ENCODE measurements at regions not wholly inside any gene's neighbourhood (a gene's known extent, or its start where the extent isn't known, plus 50 kb on each side); places are given as distances from the start of the nearest gene placed in this dataset.

- no TSS peak for BruUV-seq (replicated peaks)
- H3K27me3 ChIP-seq (ENCODE audit: control insufficient read depth, insufficient read depth, low read length): no peaks in the 10 kb centered on the region
- no peak overlapping the region for H3K27ac ChIP-seq (ENCODE audit: low read length)
- ATAC-seq: no peak
- no peaks in the 10 kb centered on the region for H3K4me1 ChIP-seq (ENCODE audit: control insufficient read depth, insufficient read depth, low read length)
- no peak for DNase-seq (ENCODE audit: low read depth, low spot score)
- H3K4me3 ChIP-seq (ENCODE audit: low read depth in 2 of 2, low read length in 2 of 2): no peak overlapping the region
- in situ Hi-C loops (cut with HindIII; ENCODE audit: low pct_unique_long_range_greater_than_20kb, low sequenced_read_pairs) (no loop called here), intact Hi-C loops (cut with micrococcal nuclease; ENCODE audit: unreplicated experiment) (no loop called here)
- TF ChIP-seq CTCF (IDR thresholded peaks at IDR 0.05) (no peak), TCF7L2 (IDR thresholded peaks at IDR 0.05; ENCODE audit: low read depth, low read length) (no peak), POLR2AphosphoS5 (IDR thresholded peaks at IDR 0.05; ENCODE audit: low read depth, low read length) (no peak), REST (IDR thresholded peaks at IDR 0.05; ENCODE audit: insufficient read depth in 1 of 2, low read depth in 2 of 2, low read length in 1 of 2) (no peak), SIN3A (IDR thresholded peaks at IDR 0.05; ENCODE audit: borderline replicate concordance, insufficient read depth, low read depth, low read length) (no peak)
- ChIA-PET CTCF (no interaction called here), POLR2A (no interaction called here)
- H3K9me3 ChIP-seq (ENCODE audit: control insufficient read depth, insufficient read depth, low read depth, low read length): no peaks in the 10 kb centered on the region
- no peaks in the 10 kb centered on the region for H3K36me3 ChIP-seq (ENCODE audit: control insufficient read depth, insufficient read depth, low read length)
These were observed 333.9 kb upstream of the ARPP21 start for GRCh38 chr3:35305406-35305805.

GRCh38 chr3:35307296-35307695 is 332.0 kb upstream of the ARPP21 start:
- no peaks in the 10 kb centered on the region for H3K27me3 ChIP-seq (ENCODE audit: control insufficient read depth, insufficient read depth, low read length)

More at GRCh38 chr3:35307296-35307695, 332.0 kb upstream of the ARPP21 start:
- DNase-seq (ENCODE audit: low read depth, low spot score) (no peak), ATAC-seq (no peak)
- intact Hi-C loops (cut with micrococcal nuclease; ENCODE audit: unreplicated experiment): no loop called here
- H3K27ac ChIP-seq (ENCODE audit: low read length): no peak overlapping the region
- ChIA-PET POLR2A (no interaction called here), CTCF (no interaction called here)
- H3K9me3 ChIP-seq (ENCODE audit: control insufficient read depth, insufficient read depth, low read depth, low read length): no peaks in the 10 kb centered on the region
- BruUV-seq (replicated peaks): no TSS peak
- in situ Hi-C loops (cut with HindIII; ENCODE audit: low pct_unique_long_range_greater_than_20kb, low sequenced_read_pairs): no loop called here
- no peaks in the 10 kb centered on the region for H3K4me1 ChIP-seq (ENCODE audit: control insufficient read depth, insufficient read depth, low read length)
- TF ChIP-seq SIN3A (IDR thresholded peaks at IDR 0.05; ENCODE audit: borderline replicate concordance, insufficient read depth, low read depth, low read length) (no peak), POLR2AphosphoS5 (IDR thresholded peaks at IDR 0.05; ENCODE audit: low read depth, low read length) (no peak), TCF7L2 (IDR thresholded peaks at IDR 0.05; ENCODE audit: low read depth, low read length) (no peak), CTCF (IDR thresholded peaks at IDR 0.05) (no peak), REST (IDR thresholded peaks at IDR 0.05; ENCODE audit: insufficient read depth in 1 of 2, low read depth in 2 of 2, low read length in 1 of 2) (no peak)
- no peaks in the 10 kb centered on the region for H3K36me3 ChIP-seq (ENCODE audit: control insufficient read depth, insufficient read depth, low read length)
- no peak overlapping the region for H3K4me3 ChIP-seq (ENCODE audit: low read depth in 2 of 2, low read length in 2 of 2)
